ENCODE measurements at regions not wholly inside any gene's neighbourhood (a gene's known extent, or its start where the extent isn't known, plus 50 kb on each side); places are given as distances from the start of the nearest gene placed in this dataset.
"Not testable (repeated sequence)": the region's sequence is repeated elsewhere in the genome, so short reads cannot be mapped to it uniquely, and the experiment has no call there.

DNA sequence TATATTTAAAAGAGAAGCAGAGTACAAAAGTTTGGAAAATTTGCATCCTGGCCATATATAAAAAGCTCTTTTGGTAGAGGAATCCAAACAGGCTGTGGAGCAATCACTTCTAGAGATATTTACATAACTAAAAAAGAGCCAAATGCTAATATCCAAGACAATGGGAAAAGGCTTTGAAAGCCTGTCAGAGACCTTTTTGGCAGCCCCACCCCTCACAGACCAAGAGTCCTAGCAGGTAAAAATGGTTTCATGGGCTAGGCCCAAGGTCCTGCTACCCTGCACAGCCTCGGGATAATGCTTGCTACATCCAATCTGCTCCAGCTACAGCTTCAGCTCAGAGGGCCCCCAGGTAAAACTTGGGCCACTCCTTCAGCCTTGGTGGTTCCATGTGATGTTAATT is 430.2 kb upstream of the KCND2 start:
- no peak overlapping the region for H3K4me3 ChIP-seq (replicated peaks; ENCODE audit: low read depth, low read length)
- H3K27me3 ChIP-seq (replicated peaks; ENCODE audit: control insufficient read depth, insufficient read depth, low read length) = no peaks in the 10 kb centered on the region
- TF ChIP-seq, protein P1, sequence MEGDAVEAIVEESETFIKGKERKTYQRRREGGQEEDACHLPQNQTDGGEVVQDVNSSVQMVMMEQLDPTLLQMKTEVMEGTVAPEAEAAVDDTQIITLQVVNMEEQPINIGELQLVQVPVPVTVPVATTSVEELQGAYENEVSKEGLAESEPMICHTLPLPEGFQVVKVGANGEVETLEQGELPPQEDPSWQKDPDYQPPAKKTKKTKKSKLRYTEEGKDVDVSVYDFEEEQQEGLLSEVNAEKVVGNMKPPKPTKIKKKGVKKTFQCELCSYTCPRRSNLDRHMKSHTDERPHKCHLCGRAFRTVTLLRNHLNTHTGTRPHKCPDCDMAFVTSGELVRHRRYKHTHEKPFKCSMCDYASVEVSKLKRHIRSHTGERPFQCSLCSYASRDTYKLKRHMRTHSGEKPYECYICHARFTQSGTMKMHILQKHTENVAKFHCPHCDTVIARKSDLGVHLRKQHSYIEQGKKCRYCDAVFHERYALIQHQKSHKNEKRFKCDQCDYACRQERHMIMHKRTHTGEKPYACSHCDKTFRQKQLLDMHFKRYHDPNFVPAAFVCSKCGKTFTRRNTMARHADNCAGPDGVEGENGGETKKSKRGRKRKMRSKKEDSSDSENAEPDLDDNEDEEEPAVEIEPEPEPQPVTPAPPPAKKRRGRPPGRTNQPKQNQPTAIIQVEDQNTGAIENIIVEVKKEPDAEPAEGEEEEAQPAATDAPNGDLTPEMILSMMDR (IDR thresholded peaks at IDR 0.05; ENCODE audit: insufficient read depth, low read length, poor library complexity, severe bottlenecking) = no peak
- no peak for DNase-seq (ENCODE audit: extremely low read depth, insufficient read length)
- H3K36me3 ChIP-seq (ENCODE audit: control insufficient read depth, insufficient read depth, low read length) = no peaks in the 10 kb centered on the region

DNA sequence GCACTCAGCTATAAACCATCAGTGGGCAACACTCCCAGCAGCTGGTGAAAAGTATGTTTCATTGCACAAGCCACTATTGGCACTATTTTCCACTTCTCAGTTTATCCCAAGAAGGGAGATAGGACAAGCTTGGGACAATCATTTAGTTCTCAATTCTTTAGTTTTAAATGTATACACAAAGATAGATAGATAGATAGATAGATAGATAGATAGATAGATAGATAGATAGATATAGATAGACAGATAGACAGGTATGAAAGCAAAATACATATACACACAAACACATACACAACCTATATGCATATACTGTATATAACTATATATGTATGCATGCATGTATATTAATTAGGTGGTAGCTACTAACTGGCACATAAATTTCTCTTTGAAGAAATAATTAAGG is 411.6 kb upstream of the KCND2 start:
- TF ChIP-seq, protein P1 (IDR thresholded peaks at IDR 0.05; ENCODE audit: insufficient read depth, low read length, poor library complexity, severe bottlenecking) = no peak
- DNase-seq (ENCODE audit: extremely low read depth, insufficient read length) = no peak
- H3K4me3 ChIP-seq (replicated peaks; ENCODE audit: low read depth, low read length) = no peak overlapping the region
- no peaks in the 10 kb centered on the region for H3K36me3 ChIP-seq (ENCODE audit: control insufficient read depth, insufficient read depth, low read length)
- H3K27me3 ChIP-seq (replicated peaks; ENCODE audit: control insufficient read depth, insufficient read depth, low read length) = no peaks in the 10 kb centered on the region

DNA sequence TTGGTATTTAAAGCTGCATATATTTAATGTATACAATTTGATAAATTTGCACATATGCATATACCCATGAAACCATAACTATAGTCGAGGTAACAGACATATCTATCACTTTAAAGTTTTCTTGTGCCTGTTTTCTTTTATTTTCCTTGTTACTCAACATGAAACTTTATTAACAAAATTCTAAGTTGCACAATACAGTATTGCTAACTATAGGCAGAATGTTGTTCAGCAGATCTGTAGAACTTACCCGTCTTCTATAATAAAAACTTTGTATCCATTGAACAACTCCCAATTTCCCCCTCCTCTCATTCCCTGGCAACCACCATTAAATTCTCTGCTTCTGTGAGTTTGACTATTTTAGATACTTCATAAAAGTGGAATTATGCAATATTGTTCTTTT is 404.6 kb upstream of the KCND2 start:
- Histone ChIP-seq H3K4me3 (replicated peaks; ENCODE audit: low read depth, low read length) (no peak overlapping the region), H3K36me3 (ENCODE audit: control insufficient read depth, insufficient read depth, low read length) (no peaks in the 10 kb centered on the region), H3K27me3 (replicated peaks; ENCODE audit: control insufficient read depth, insufficient read depth, low read length) (no peaks in the 10 kb centered on the region)
- no peak for DNase-seq (ENCODE audit: extremely low read depth, insufficient read length)
- TF ChIP-seq, protein P1 (IDR thresholded peaks at IDR 0.05; ENCODE audit: insufficient read depth, low read length, poor library complexity, severe bottlenecking) = no peak

DNA sequence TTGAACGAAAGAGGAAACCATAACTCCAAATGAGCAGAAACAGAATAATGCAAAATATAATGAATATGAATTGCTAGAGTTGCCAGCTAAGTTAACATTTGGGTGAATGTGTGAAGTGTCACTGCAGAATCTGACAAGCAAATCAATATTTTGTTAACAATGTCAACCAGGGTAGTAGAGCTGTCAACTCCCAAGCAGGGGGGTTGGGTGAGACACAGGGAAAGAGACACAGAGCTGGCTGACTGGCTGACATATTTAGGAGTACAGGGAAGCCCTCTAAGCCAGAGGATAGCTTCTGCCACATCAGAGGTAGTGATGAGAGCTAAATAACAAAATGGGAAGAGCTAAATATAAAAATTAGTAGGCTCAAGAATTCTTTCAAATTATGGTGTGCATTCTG is 393.1 kb upstream of the KCND2 start:
- DNase-seq (ENCODE audit: extremely low read depth, insufficient read length) = no peak
- TF ChIP-seq, protein P1 (IDR thresholded peaks at IDR 0.05; ENCODE audit: insufficient read depth, low read length, poor library complexity, severe bottlenecking) = no peak
- Histone ChIP-seq H3K36me3 (ENCODE audit: control insufficient read depth, insufficient read depth, low read length) (no peaks in the 10 kb centered on the region), H3K27me3 (replicated peaks; ENCODE audit: control insufficient read depth, insufficient read depth, low read length) (no peaks in the 10 kb centered on the region), H3K4me3 (replicated peaks; ENCODE audit: low read depth, low read length) (no peak overlapping the region)

DNA sequence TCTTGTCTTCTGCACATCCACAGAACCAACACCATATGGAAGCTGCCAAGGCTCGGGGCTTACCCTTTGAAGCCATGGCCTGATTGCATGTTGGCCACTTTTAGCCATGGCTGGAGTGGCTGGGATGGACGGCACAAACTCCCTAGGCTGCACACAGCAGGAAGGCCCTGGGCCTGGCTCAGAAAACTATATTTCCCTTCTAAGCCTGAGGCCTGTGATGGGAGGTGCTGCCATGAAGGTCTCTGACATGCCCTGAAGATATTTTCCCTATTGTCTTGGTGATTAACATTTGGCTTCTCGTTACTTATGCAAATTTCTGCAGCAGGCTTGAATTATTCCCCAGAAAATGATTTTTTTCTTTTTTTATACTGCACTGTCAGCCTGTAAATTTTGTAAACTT is 387.0 kb upstream of the KCND2 start:
- TF ChIP-seq, protein P1 (IDR thresholded peaks at IDR 0.05; ENCODE audit: insufficient read depth, low read length, poor library complexity, severe bottlenecking) = no peak
- Histone ChIP-seq H3K4me3 (replicated peaks; ENCODE audit: low read depth, low read length) (no peak overlapping the region), H3K36me3 (ENCODE audit: control insufficient read depth, insufficient read depth, low read length) (no peaks in the 10 kb centered on the region), H3K27me3 (replicated peaks; ENCODE audit: control insufficient read depth, insufficient read depth, low read length) (no peaks in the 10 kb centered on the region)
- no peak for DNase-seq (ENCODE audit: extremely low read depth, insufficient read length)

DNA sequence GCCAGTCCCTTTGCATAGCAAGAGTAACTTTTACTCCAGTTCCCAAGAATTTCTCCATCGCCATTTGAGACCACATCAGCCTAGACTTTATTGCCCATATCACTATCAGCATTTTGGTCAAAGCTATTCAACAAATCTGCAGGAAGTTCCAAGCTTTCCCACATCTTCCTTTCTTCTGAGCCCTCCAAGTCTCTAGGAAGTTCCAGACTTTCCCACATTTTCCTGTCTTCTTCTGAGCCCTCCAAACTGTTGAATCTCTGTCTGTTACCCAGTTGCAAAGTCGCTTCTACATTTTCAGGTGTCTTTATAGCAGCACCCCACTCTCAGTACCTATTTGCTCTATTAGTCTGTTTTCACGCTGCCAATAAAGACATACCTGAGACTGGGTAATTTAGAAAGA is 386.4 kb upstream of the KCND2 start:
- DNase-seq (ENCODE audit: extremely low read depth, insufficient read length); H3K27me3 ChIP-seq (replicated peaks; ENCODE audit: control insufficient read depth, insufficient read depth, low read length); H3K4me3 ChIP-seq (replicated peaks; ENCODE audit: low read depth, low read length); H3K36me3 ChIP-seq (ENCODE audit: control insufficient read depth, insufficient read depth, low read length): not testable (repeated sequence)
